ENCODE measurements at regions not wholly inside any gene's neighbourhood (a gene's known extent, or its start where the extent isn't known, plus 50 kb on each side); places are given as distances from the start of the nearest gene placed in this dataset.

GRCh38 chr2:12604341-12604740 is 112.4 kb upstream of the TRIB2 start:
- Histone ChIP-seq H3K27me3 (ENCODE audit: insufficient read depth, low read length) (no peaks in the 10 kb centered on the region), H3K27ac (ENCODE audit: low read depth, low read length) (no peak overlapping the region), H3K4me1 (ENCODE audit: insufficient read depth, low read length) (peaks cover 16% of the 10 kb centered on the region), H3K9me3 (ENCODE audit: control insufficient read depth in 1 of 2, low read length in 2 of 2) (no peaks in the 10 kb centered on the region), H3K36me3 (ENCODE audit: insufficient read depth, low read length) (no peaks in the 10 kb centered on the region), H3K4me3 (ENCODE audit: low read length in 2 of 2) (no peak overlapping the region)
- H3K36me3 Mint-ChIP-seq, result peaks cover 0 to 4% of the 10 kb centered on the region in 2 donors
- H3K9me3 Mint-ChIP-seq, result peaks cover 0 to 3% (median 0%) of the 10 kb centered on the region in 8 donors
- intact Hi-C loops (cut with micrococcal nuclease), result no loop called here
- DNase-seq, result no peak
- peak overlapping the region in 1 of 7 donors; percentile 47 for H3K27ac Mint-ChIP-seq
- H3K4me3 Mint-ChIP-seq, result no peak overlapping the region
- H3K27me3 Mint-ChIP-seq, result no peaks in the 10 kb centered on the region
- ChIA-PET CTCF (ENCODE audit: partially characterized antibody) (interaction anchor here (1.2 kb wide), 1 partner anchor 174 kb away, joined by 3 read pairs; no protein-coding TSS in a partner anchor), POLR2A (ENCODE audit: partially characterized antibody) (interaction anchor here (1.1 kb wide), 2 partner anchors 22 to 103 kb away, joined by 3 read pairs; no protein-coding TSS in a partner anchor)
- H3K4me1 Mint-ChIP-seq, result peaks cover 17 to 26% (median 21%) of the 10 kb centered on the region in 4 donors

GRCh38 chr2:12605366-12605765 is 111.4 kb upstream of the TRIB2 start:
- no peak overlapping the region for H3K27ac Mint-ChIP-seq
- peaks cover 17 to 26% (median 21%) of the 10 kb centered on the region in 4 donors for H3K4me1 Mint-ChIP-seq
- no peak overlapping the region for H3K4me3 Mint-ChIP-seq
- Histone ChIP-seq H3K27ac (ENCODE audit: low read depth, low read length) (no peak overlapping the region), H3K4me1 (ENCODE audit: insufficient read depth, low read length) (peaks cover 16% of the 10 kb centered on the region), H3K36me3 (ENCODE audit: insufficient read depth, low read length) (no peaks in the 10 kb centered on the region), H3K27me3 (ENCODE audit: insufficient read depth, low read length) (no peaks in the 10 kb centered on the region), H3K9me3 (ENCODE audit: control insufficient read depth in 1 of 2, low read length in 2 of 2) (no peaks in the 10 kb centered on the region), H3K4me3 (ENCODE audit: low read length in 2 of 2) (no peak overlapping the region)
- H3K36me3 Mint-ChIP-seq, result peaks cover 0 to 4% of the 10 kb centered on the region in 2 donors
- no peaks in the 10 kb centered on the region for H3K27me3 Mint-ChIP-seq
- no peak for DNase-seq
- ChIA-PET CTCF (ENCODE audit: partially characterized antibody) (interaction anchor here (0.6 to 2.2 kb wide), 9 partner anchors 111 to 326 kb away, joined by 3 to 16 read pairs (median 3); partner anchors contain the start of gene TRIB2), POLR2A (ENCODE audit: partially characterized antibody) (interaction anchor here (0.6 to 1.1 kb wide), 5 partner anchors 23 to 180 kb away, joined by 3 read pairs; no protein-coding TSS in a partner anchor)
- peaks cover 0 to 6% (median 3%) of the 10 kb centered on the region in 8 donors for H3K9me3 Mint-ChIP-seq
- intact Hi-C loops (cut with micrococcal nuclease), result no loop called here

- Mint-ChIP-seq H3K27ac (no peak overlapping the region), H3K4me1 (peaks cover 17 to 26% (median 21%) of the 10 kb centered on the region in 4 donors)
- intact Hi-C loops (cut with micrococcal nuclease), result loop anchor here (1.0 kb wide), 2 partner anchors 110 to 190 kb away; partner anchors contain the start of gene TRIB2
Observed at GRCh38 chr2:12605936-12606335, 110.8 kb upstream of the TRIB2 start.

GRCh38 chr2:12606472-12607000 is 110.2 kb upstream of the TRIB2 start:
- Histone ChIP-seq H3K27ac (ENCODE audit: low read depth, low read length) (no peak overlapping the region), H3K4me1 (ENCODE audit: insufficient read depth, low read length) (peaks cover 16% of the 10 kb centered on the region), H3K9me3 (ENCODE audit: control insufficient read depth in 1 of 2, low read length in 2 of 2) (no peaks in the 10 kb centered on the region), H3K36me3 (ENCODE audit: insufficient read depth, low read length) (no peaks in the 10 kb centered on the region), H3K4me3 (ENCODE audit: low read length in 2 of 2) (no peak overlapping the region), H3K27me3 (ENCODE audit: insufficient read depth, low read length) (no peaks in the 10 kb centered on the region)
- Mint-ChIP-seq H3K27ac (no peak overlapping the region), H3K27me3 (no peaks in the 10 kb centered on the region), H3K36me3 (peaks cover 0 to 4% of the 10 kb centered on the region in 2 donors), H3K4me3 (peak overlapping the region in 1 of 8 donors; percentile 15), H3K9me3 (peaks cover 0 to 8% (median 4%) of the 10 kb centered on the region in 8 donors), H3K4me1 (peaks cover 15 to 26% (median 21%) of the 10 kb centered on the region in 4 donors)
- ChIA-PET POLR2A (ENCODE audit: partially characterized antibody) (interaction anchor here (0.6 to 2.5 kb wide), 4 partner anchors 76 to 176 kb away, joined by 3 to 9 read pairs (median 3); partner anchors contain the start of gene TRIB2), CTCF (ENCODE audit: partially characterized antibody) (interaction anchor here (0.6 to 2.2 kb wide), 12 partner anchors 50 to 778 kb away, joined by 3 to 16 read pairs (median 4); partner anchors contain the start of gene TRIB2)
- peak in 4 of 5 donors; percentile 16 to 21 (median 16) for DNase-seq
- intact Hi-C loops (cut with micrococcal nuclease), result loop anchor here (1.0 kb wide), 2 partner anchors 110 to 190 kb away; partner anchors contain the start of gene TRIB2

More at GRCh38 chr2:12605936-12606335, 110.8 kb upstream of the TRIB2 start:
- DNase-seq, result no peak
- H3K9me3 ChIP-seq (ENCODE audit: control insufficient read depth in 1 of 2, low read length in 2 of 2), result no peaks in the 10 kb centered on the region
- no peaks in the 10 kb centered on the region for H3K27me3 ChIP-seq (ENCODE audit: insufficient read depth, low read length)
- H3K27me3 Mint-ChIP-seq, result no peaks in the 10 kb centered on the region
- ChIA-PET POLR2A (ENCODE audit: partially characterized antibody) (interaction anchor here (0.6 to 2.5 kb wide), 4 partner anchors 76 to 181 kb away, joined by 3 to 9 read pairs (median 3); partner anchors contain the start of gene TRIB2), CTCF (ENCODE audit: partially characterized antibody) (interaction anchor here (0.6 to 2.2 kb wide), 12 partner anchors 50 to 324 kb away, joined by 3 to 16 read pairs (median 4); partner anchors contain the start of gene TRIB2)
- H3K27ac ChIP-seq (ENCODE audit: low read depth, low read length), result no peak overlapping the region
- peaks cover 16% of the 10 kb centered on the region for H3K4me1 ChIP-seq (ENCODE audit: insufficient read depth, low read length)
- H3K36me3 ChIP-seq (ENCODE audit: insufficient read depth, low read length), result no peaks in the 10 kb centered on the region
- peak overlapping the region in 1 of 8 donors; percentile 15 for H3K4me3 Mint-ChIP-seq
- H3K36me3 Mint-ChIP-seq, result peaks cover 0 to 4% of the 10 kb centered on the region in 2 donors
- H3K4me3 ChIP-seq (ENCODE audit: low read length in 2 of 2), result no peak overlapping the region
- H3K9me3 Mint-ChIP-seq, result peaks cover 0 to 8% (median 4%) of the 10 kb centered on the region in 8 donors

GRCh38 chr2:12607971-12608370 is 108.8 kb upstream of the TRIB2 start:
- no peak overlapping the region for H3K27ac ChIP-seq (ENCODE audit: low read depth, low read length)

GRCh38 chr2:12610314-12610713 is 106.4 kb upstream of the TRIB2 start:
- Histone ChIP-seq H3K4me3 (ENCODE audit: low read length in 2 of 2) (no peak overlapping the region), H3K4me1 (ENCODE audit: insufficient read depth, low read length) (peaks cover 12% of the 10 kb centered on the region), H3K27ac (ENCODE audit: low read depth, low read length) (no peak overlapping the region), H3K27me3 (ENCODE audit: insufficient read depth, low read length) (no peaks in the 10 kb centered on the region), H3K9me3 (ENCODE audit: control insufficient read depth in 1 of 2, low read length in 2 of 2) (no peaks in the 10 kb centered on the region), H3K36me3 (ENCODE audit: insufficient read depth, low read length) (no peaks in the 10 kb centered on the region)
- Mint-ChIP-seq H3K27ac (no peak overlapping the region), H3K9me3 (peaks cover 0 to 8% (median 4%) of the 10 kb centered on the region in 8 donors), H3K4me1 (peaks cover 16 to 27% (median 22%) of the 10 kb centered on the region in 4 donors), H3K4me3 (peak overlapping the region in 1 of 8 donors; percentile 48), H3K36me3 (no peaks in the 10 kb centered on the region), H3K27me3 (no peaks in the 10 kb centered on the region)
- ChIA-PET POLR2A (ENCODE audit: partially characterized antibody) (no interaction called here), CTCF (ENCODE audit: partially characterized antibody) (no interaction called here)
- no peak for DNase-seq
- intact Hi-C loops (cut with micrococcal nuclease), result no loop called here

More at GRCh38 chr2:12607971-12608370, 108.8 kb upstream of the TRIB2 start:
- Mint-ChIP-seq H3K4me1 (peaks cover 21 to 35% (median 23%) of the 10 kb centered on the region in 4 donors), H3K9me3 (peaks cover 0 to 8% (median 4%) of the 10 kb centered on the region in 8 donors), H3K27me3 (no peaks in the 10 kb centered on the region), H3K27ac (no peak overlapping the region), H3K4me3 (no peak overlapping the region), H3K36me3 (no peaks in the 10 kb centered on the region)
- POLR2A ChIA-PET (ENCODE audit: partially characterized antibody), result interaction anchor here (2.5 kb wide), 1 partner anchor 108 kb away, joined by 9 read pairs; the partner anchor contains the start of gene TRIB2
- Histone ChIP-seq H3K9me3 (ENCODE audit: control insufficient read depth in 1 of 2, low read length in 2 of 2) (no peaks in the 10 kb centered on the region), H3K4me1 (ENCODE audit: insufficient read depth, low read length) (peaks cover 16% of the 10 kb centered on the region), H3K27me3 (ENCODE audit: insufficient read depth, low read length) (no peaks in the 10 kb centered on the region), H3K4me3 (ENCODE audit: low read length in 2 of 2) (no peak overlapping the region), H3K36me3 (ENCODE audit: insufficient read depth, low read length) (no peaks in the 10 kb centered on the region)
- intact Hi-C loops (cut with micrococcal nuclease), result no loop called here
- CTCF ChIA-PET (ENCODE audit: partially characterized antibody), result interaction anchor here (1.0 kb wide), 1 partner anchor 192 kb away, joined by 3 read pairs; no protein-coding TSS in a partner anchor
- no peak for DNase-seq

GRCh38 chr2:12612168-12612567 is 104.6 kb upstream of the TRIB2 start:
- Histone ChIP-seq H3K36me3 (ENCODE audit: insufficient read depth, low read length) (no peaks in the 10 kb centered on the region), H3K9me3 (ENCODE audit: control insufficient read depth in 1 of 2, low read length in 2 of 2) (no peaks in the 10 kb centered on the region), H3K4me3 (ENCODE audit: low read length in 2 of 2) (no peak overlapping the region), H3K4me1 (ENCODE audit: insufficient read depth, low read length) (no peaks in the 10 kb centered on the region), H3K27ac (ENCODE audit: low read depth, low read length) (no peak overlapping the region), H3K27me3 (ENCODE audit: insufficient read depth, low read length) (no peaks in the 10 kb centered on the region)
- no peak for DNase-seq
- H3K4me3 Mint-ChIP-seq, result no peak overlapping the region
- CTCF ChIA-PET (ENCODE audit: partially characterized antibody), result interaction anchor here (0.6 to 1.2 kb wide), 4 partner anchors 103 to 287 kb away, joined by 3 to 4 read pairs (median 3); partner anchors contain the start of gene TRIB2
- H3K36me3 Mint-ChIP-seq, result no peaks in the 10 kb centered on the region
- no peaks in the 10 kb centered on the region for H3K27me3 Mint-ChIP-seq
- no peak overlapping the region for H3K27ac Mint-ChIP-seq
- H3K9me3 Mint-ChIP-seq, result peaks cover 0 to 8% (median 4%) of the 10 kb centered on the region in 8 donors
- POLR2A ChIA-PET (ENCODE audit: partially characterized antibody), result interaction anchor here (1.0 to 1.2 kb wide), 2 partner anchors 13 to 104 kb away, joined by 3 to 4 read pairs; partner anchors contain the start of gene TRIB2
- peaks cover 5 to 12% (median 10%) of the 10 kb centered on the region in 4 donors for H3K4me1 Mint-ChIP-seq
- intact Hi-C loops (cut with micrococcal nuclease), result no loop called here

Measured in CD4-positive, alpha-beta memory T cell (primary cell).